ENCODE measurements at regions not wholly inside any gene's neighbourhood (a gene's known extent, or its start where the extent isn't known, plus 50 kb on each side); places are given as distances from the start of the nearest gene placed in this dataset.

GRCh38 chr2:235358981-235359471, 134.8 kb upstream of the AGAP1 start:
- Histone ChIP-seq H3K4me3 (ENCODE audit: low read depth, low read length) (no peak overlapping the region), H3K9me3 (ENCODE audit: control insufficient read depth, insufficient read depth, low read depth, low read length) (no peaks in the 10 kb centered on the region), H3K4me1 (ENCODE audit: control insufficient read depth, insufficient read depth, low read length) (no peaks in the 10 kb centered on the region), H3K27ac (ENCODE audit: extremely low read depth, low read depth, low read length) (no peak overlapping the region), H3K36me3 (ENCODE audit: control insufficient read depth in 2 of 2, insufficient read depth in 1 of 2, low read length in 2 of 2) (no peaks in the 10 kb centered on the region)
- TF ChIP-seq REST (tag by site-specific recombination; IDR thresholded peaks at IDR 0.05) (no peak), ZNF530 (tag by site-specific recombination; IDR thresholded peaks at IDR 0.05; ENCODE audit: low read depth) (no peak), ZNF677 (tag by site-specific recombination; IDR thresholded peaks at IDR 0.05) (no peak), GLIS2 (tag by site-specific recombination; IDR thresholded peaks at IDR 0.05) (no peak), BCL6B (tag by site-specific recombination; IDR thresholded peaks at IDR 0.05) (no peak), TCF7L2 (IDR thresholded peaks at IDR 0.05; ENCODE audit: borderline replicate concordance, low read depth, low read length) (no peak), INSM2 (tag by site-specific recombination; IDR thresholded peaks at IDR 0.05) (no peak), ZNF639 (tag by site-specific recombination; IDR thresholded peaks at IDR 0.05) (no peak), ZSCAN23 (tag by site-specific recombination; IDR thresholded peaks at IDR 0.05) (no peak), ZBTB8A (tag by site-specific recombination; IDR thresholded peaks at IDR 0.05) (no peak)
- ChIA-PET CTCF (interaction anchor here (0.6 kb wide), 1 partner anchor 1436 kb away, joined by 3 read pairs; no protein-coding TSS in a partner anchor), POLR2A (no interaction called here)

GRCh38 chr2:235360446-235360845, 133.4 kb upstream of the AGAP1 start:
- no peak for TF ChIP-seq ZBTB6 (tag by site-specific recombination; IDR thresholded peaks at IDR 0.05)
- TF ChIP-seq MYNN (tag by site-specific recombination; IDR thresholded peaks at IDR 0.05; ENCODE audit: borderline replicate concordance) = no peak
- no peak for TF ChIP-seq ZNF768 (tag by site-specific recombination; IDR thresholded peaks at IDR 0.05)
- no peak for TF ChIP-seq ZNF658 (tag by site-specific recombination; IDR thresholded peaks at IDR 0.05)
- TF ChIP-seq ZNF426 (tag by site-specific recombination; IDR thresholded peaks at IDR 0.05) = no peak
- TF ChIP-seq ZNF529 (tag by site-specific recombination; IDR thresholded peaks at IDR 0.05; ENCODE audit: insufficient replicate concordance) = no peak
- TF ChIP-seq ZNF416 (tag by site-specific recombination; IDR thresholded peaks at IDR 0.05) = no peak
- ChIA-PET CTCF (no interaction called here), POLR2A (no interaction called here)
- H3K9me3 ChIP-seq (ENCODE audit: control insufficient read depth, insufficient read depth, low read depth, low read length) = no peaks in the 10 kb centered on the region
- H3K36me3 ChIP-seq (ENCODE audit: control insufficient read depth in 2 of 2, insufficient read depth in 1 of 2, low read length in 2 of 2) = no peaks in the 10 kb centered on the region
- no peak overlapping the region for H3K4me3 ChIP-seq (ENCODE audit: low read depth, low read length)
- no peaks in the 10 kb centered on the region for H3K4me1 ChIP-seq (ENCODE audit: control insufficient read depth, insufficient read depth, low read length)
- H3K27ac ChIP-seq (ENCODE audit: extremely low read depth, low read depth, low read length) = no peak overlapping the region

Data from HEK293 (cell line).